Activated naive CD4-positive, alpha-beta T cell treated with anti-CD3 and anti-CD28 coated beads for 36 hours (primary cell): ENCODE measurements at regions not wholly inside any gene's neighbourhood (a gene's known extent, or its start where the extent isn't known, plus 50 kb on each side); places are given as distances from the start of the nearest gene placed in this dataset.

Experiments
- CTCF ChIA-PET: fragments of 350-600 bp; sonication (Branson Sonifier 250); formaldehyde crosslinking; loops from one replicate; lab custom pipeline; 2021; ENCODE audit warnings: antibody characterized with exemption; lab: Charles Lee
- DNase-seq: peaks from one replicate; pipeline ENCODE4 v3.0.0-alpha.2; 2020
- H3K27ac Mint-ChIP-seq: one replicate; pipeline ENCODE4 v1.8.0; 2021; ENCODE audit warnings: mild to moderate bottlenecking, mixed read lengths
- H3K27me3 Mint-ChIP-seq: one replicate; pipeline ENCODE4 v1.8.0; 2021; ENCODE audit warnings: low read depth, mixed read lengths
- H3K36me3 Mint-ChIP-seq: one replicate; pipeline ENCODE4 v1.8.0; 2021; ENCODE audit warnings: low read depth, mixed read lengths
- H3K4me1 Mint-ChIP-seq: one replicate; pipeline ENCODE4 v1.8.0; 2021; ENCODE audit warnings: low read depth, mixed read lengths
- H3K4me3 Mint-ChIP-seq: one replicate; pipeline ENCODE4 v1.8.0; 2021; ENCODE audit warnings: mild to moderate bottlenecking, moderate library complexity, mixed read lengths
- H3K9me3 Mint-ChIP-seq: one replicate; pipeline ENCODE4 v1.8.0; 2021; ENCODE audit warnings: mixed read lengths
- intact Hi-C: fragments of 100-400 bp; cut with micrococcal nuclease; formaldehyde crosslinking; loops from one replicate; pipeline ENCODE4 v1.15.1; 2023

- no peaks in the 10 kb centered on the region for H3K27me3 Mint-ChIP-seq
- no peak for DNase-seq
- CTCF ChIA-PET, result interaction anchor here (0.7 to 4.3 kb wide), 7 partner anchors 11 to 233 kb away, joined by 3 to 85 read pairs (median 4); no protein-coding TSS in a partner anchor
- intact Hi-C loops, result no loop called here
- H3K27ac Mint-ChIP-seq, result no peak overlapping the region
- H3K4me3 Mint-ChIP-seq, result no peak overlapping the region
- no peaks in the 10 kb centered on the region for H3K36me3 Mint-ChIP-seq
- no peaks in the 10 kb centered on the region for H3K4me1 Mint-ChIP-seq
- peaks cover 4% of the 10 kb centered on the region for H3K9me3 Mint-ChIP-seq
Observed at GRCh38 chr2:38509947-38510326, 92.8 kb downstream of the HNRNPLL start.

- intact Hi-C loops, result no loop called here
- CTCF ChIA-PET, result interaction anchor here (0.8 to 4.3 kb wide), 18 partner anchors 8 to 244 kb away, joined by 3 to 85 read pairs (median 4); partner anchors contain the start of gene ATL2
- Mint-ChIP-seq H3K27ac (no peak overlapping the region), H3K4me3 (no peak overlapping the region), H3K4me1 (no peaks in the 10 kb centered on the region), H3K36me3 (no peaks in the 10 kb centered on the region), H3K27me3 (no peaks in the 10 kb centered on the region), H3K9me3 (peaks cover 4% of the 10 kb centered on the region)
- no peak for DNase-seq
Observed at GRCh38 chr2:38509314-38509946, 93.3 kb downstream of the HNRNPLL start.

GRCh38 chr2:38508311-38509039, 94.3 kb downstream of the HNRNPLL start:
- H3K27me3 Mint-ChIP-seq, result no peaks in the 10 kb centered on the region
- peaks cover 4% of the 10 kb centered on the region for H3K9me3 Mint-ChIP-seq
- peak; percentile 93 for DNase-seq
- no peak overlapping the region for H3K4me3 Mint-ChIP-seq
- CTCF ChIA-PET, result interaction anchor here (0.5 to 4.3 kb wide), 49 partner anchors 9 to 345 kb away, joined by 3 to 85 read pairs (median 4); partner anchors contain the start of gene ATL2
- no peak overlapping the region for H3K27ac Mint-ChIP-seq
- intact Hi-C loops, result loop anchor here (1.0 kb wide), 5 partner anchors 132 to 526 kb away; no protein-coding TSS in a partner anchor
- H3K36me3 Mint-ChIP-seq, result no peaks in the 10 kb centered on the region
- H3K4me1 Mint-ChIP-seq, result no peaks in the 10 kb centered on the region

- Mint-ChIP-seq H3K36me3 (no peaks in the 10 kb centered on the region), H3K27ac (no peak overlapping the region), H3K9me3 (peaks cover 4% of the 10 kb centered on the region), H3K4me1 (no peaks in the 10 kb centered on the region), H3K4me3 (no peak overlapping the region), H3K27me3 (no peaks in the 10 kb centered on the region)
- intact Hi-C loops, result loop anchor here (1.0 kb wide), 5 partner anchors 131 to 525 kb away; no protein-coding TSS in a partner anchor
- DNase-seq, result no peak
- CTCF ChIA-PET, result interaction anchor here (0.6 to 4.3 kb wide), 47 partner anchors 10 to 351 kb away, joined by 3 to 85 read pairs (median 4); partner anchors contain the start of gene ATL2
Observed at GRCh38 chr2:38507712-38508111, 95.0 kb downstream of the HNRNPLL start.

GRCh38 chr2:38505779-38506178, 96.9 kb downstream of the HNRNPLL start:
- H3K4me1 Mint-ChIP-seq, result no peaks in the 10 kb centered on the region
- H3K36me3 Mint-ChIP-seq, result no peaks in the 10 kb centered on the region
- no peak overlapping the region for H3K4me3 Mint-ChIP-seq
- H3K27me3 Mint-ChIP-seq, result peaks cover 2% of the 10 kb centered on the region
- DNase-seq, result no peak
- no peak overlapping the region for H3K27ac Mint-ChIP-seq
- CTCF ChIA-PET, result interaction anchor here (0.9 to 1.2 kb wide), 3 partner anchors 12 to 237 kb away, joined by 3 to 5 read pairs (median 3); no protein-coding TSS in a partner anchor
- H3K9me3 Mint-ChIP-seq, result peaks cover 4% of the 10 kb centered on the region
- intact Hi-C loops, result no loop called here

GRCh38 chr2:38504169-38504568, 98.6 kb downstream of the HNRNPLL start:
- Mint-ChIP-seq H3K9me3 (peaks cover 4% of the 10 kb centered on the region), H3K36me3 (no peaks in the 10 kb centered on the region), H3K27me3 (peaks cover 5% of the 10 kb centered on the region), H3K4me3 (no peak overlapping the region), H3K4me1 (no peaks in the 10 kb centered on the region), H3K27ac (no peak overlapping the region)
- CTCF ChIA-PET, result no interaction called here
- intact Hi-C loops, result no loop called here
- no peak for DNase-seq

GRCh38 chr2:38502107-38502506, 100.6 kb downstream of the HNRNPLL start:
- no peak overlapping the region for H3K4me3 Mint-ChIP-seq
- H3K9me3 Mint-ChIP-seq, result peaks cover 4% of the 10 kb centered on the region
- peaks cover 5% of the 10 kb centered on the region for H3K27me3 Mint-ChIP-seq
- DNase-seq, result no peak
- H3K27ac Mint-ChIP-seq, result no peak overlapping the region
- H3K4me1 Mint-ChIP-seq, result no peaks in the 10 kb centered on the region
- no peaks in the 10 kb centered on the region for H3K36me3 Mint-ChIP-seq
- intact Hi-C loops, result no loop called here
- CTCF ChIA-PET, result interaction anchor here (0.6 kb wide), 1 partner anchor 188 kb away, joined by 3 read pairs; no protein-coding TSS in a partner anchor

GRCh38 chr2:38500283-38500634, 102.5 kb downstream of the HNRNPLL start:
- intact Hi-C loops, result no loop called here
- CTCF ChIA-PET, result interaction anchor here (4.5 kb wide), 1 partner anchor 8 kb away, joined by 20 read pairs; no protein-coding TSS in a partner anchor

GRCh38 chr2:38499548-38500282, 103.0 kb downstream of the HNRNPLL start:
- intact Hi-C loops, result no loop called here
- Mint-ChIP-seq H3K36me3 (no peaks in the 10 kb centered on the region), H3K4me1 (no peaks in the 10 kb centered on the region), H3K9me3 (no peaks in the 10 kb centered on the region), H3K27ac (no peak overlapping the region), H3K27me3 (peaks cover 5% of the 10 kb centered on the region), H3K4me3 (no peak overlapping the region)
- DNase-seq, result no peak
- CTCF ChIA-PET, result interaction anchor here (1.0 to 4.5 kb wide), 2 partner anchors 9 to 10 kb away, joined by 3 to 20 read pairs; no protein-coding TSS in a partner anchor

More at GRCh38 chr2:38500283-38500634, 102.5 kb downstream of the HNRNPLL start:
- no peaks in the 10 kb centered on the region for H3K36me3 Mint-ChIP-seq
- no peaks in the 10 kb centered on the region for H3K9me3 Mint-ChIP-seq
- no peak overlapping the region for H3K4me3 Mint-ChIP-seq
- DNase-seq, result no peak
- H3K27ac Mint-ChIP-seq, result no peak overlapping the region
- no peaks in the 10 kb centered on the region for H3K4me1 Mint-ChIP-seq
- H3K27me3 Mint-ChIP-seq, result peaks cover 5% of the 10 kb centered on the region

GRCh38 chr2:38498045-38498481, 104.7 kb downstream of the HNRNPLL start:
- DNase-seq, result no peak
- Mint-ChIP-seq H3K4me1 (no peaks in the 10 kb centered on the region), H3K36me3 (no peaks in the 10 kb centered on the region), H3K4me3 (no peak overlapping the region), H3K9me3 (no peaks in the 10 kb centered on the region), H3K27ac (no peak overlapping the region), H3K27me3 (peaks cover 5% of the 10 kb centered on the region)
- intact Hi-C loops, result no loop called here
- CTCF ChIA-PET, result interaction anchor here (4.5 kb wide), 1 partner anchor 11 kb away, joined by 20 read pairs; no protein-coding TSS in a partner anchor

- Mint-ChIP-seq H3K4me3 (no peak overlapping the region), H3K9me3 (no peaks in the 10 kb centered on the region), H3K36me3 (no peaks in the 10 kb centered on the region), H3K27ac (no peak overlapping the region), H3K4me1 (no peaks in the 10 kb centered on the region), H3K27me3 (peaks cover 5% of the 10 kb centered on the region)
- DNase-seq, result no peak
- intact Hi-C loops, result no loop called here
- CTCF ChIA-PET, result interaction anchor here (4.5 kb wide), 1 partner anchor 11 kb away, joined by 20 read pairs; no protein-coding TSS in a partner anchor
Observed at GRCh38 chr2:38497670-38498037, 105.1 kb downstream of the HNRNPLL start.
